ENCODE measurements at regions not wholly inside any gene's neighbourhood (a gene's known extent, or its start where the extent isn't known, plus 50 kb on each side); places are given as distances from the start of the nearest gene placed in this dataset.

- Histone ChIP-seq H3K9me3 (ENCODE audit: control insufficient read depth in 1 of 2, low read length in 2 of 2) (peaks cover 0 to 5% of the 10 kb centered on the region in 2 donors), H3K27me3 (ENCODE audit: control insufficient read depth in 1 of 2, insufficient read depth in 2 of 2, low read length in 2 of 2) (no peaks in the 10 kb centered on the region), H3K4me1 (ENCODE audit: control insufficient read depth in 1 of 2, insufficient read depth in 2 of 2, low read length in 2 of 2) (no peaks in the 10 kb centered on the region), H3K4me3 (ENCODE audit: low read depth in 1 of 2, low read length in 2 of 2) (no peak overlapping the region), H3K36me3 (ENCODE audit: control insufficient read depth in 1 of 2, insufficient read depth in 2 of 2, low read length in 2 of 2) (no peaks in the 10 kb centered on the region), H3K9ac (ENCODE audit: low read depth in 1 of 2, low read length in 2 of 2) (no peak overlapping the region), H3K27ac (ENCODE audit: low read depth, low read length) (no peak overlapping the region)
These were observed 399.7 kb upstream of the RBFOX1 start for GRCh38 chr16:6932871-6933385.

- Histone ChIP-seq H3K9ac (ENCODE audit: low read depth in 1 of 2, low read length in 2 of 2) (no peak overlapping the region), H3K27me3 (ENCODE audit: control insufficient read depth in 1 of 2, insufficient read depth in 2 of 2, low read length in 2 of 2) (no peaks in the 10 kb centered on the region), H3K9me3 (ENCODE audit: control insufficient read depth in 1 of 2, low read length in 2 of 2) (no peaks in the 10 kb centered on the region), H3K4me1 (ENCODE audit: control insufficient read depth in 1 of 2, insufficient read depth in 2 of 2, low read length in 2 of 2) (no peaks in the 10 kb centered on the region), H3K36me3 (ENCODE audit: control insufficient read depth in 1 of 2, insufficient read depth in 2 of 2, low read length in 2 of 2) (no peaks in the 10 kb centered on the region), H3K27ac (ENCODE audit: low read depth, low read length) (no peak overlapping the region), H3K4me3 (ENCODE audit: low read depth in 1 of 2, low read length in 2 of 2) (no peak overlapping the region)
These were observed 402.8 kb upstream of the RBFOX1 start for GRCh38 chr16:6929868-6930267.

GRCh38 chr16:6926762-6927161 lies 405.9 kb upstream of the RBFOX1 start:
- no peak overlapping the region for H3K9ac ChIP-seq (ENCODE audit: low read depth in 1 of 2, low read length in 2 of 2)
- H3K9me3 ChIP-seq (ENCODE audit: control insufficient read depth in 1 of 2, low read length in 2 of 2) = peaks cover 0 to 7% of the 10 kb centered on the region in 2 donors
- H3K4me3 ChIP-seq (ENCODE audit: low read depth in 1 of 2, low read length in 2 of 2) = no peak overlapping the region

GRCh38 chr16:6926341-6926740 lies 406.3 kb upstream of the RBFOX1 start:
- Histone ChIP-seq H3K36me3 (ENCODE audit: control insufficient read depth in 1 of 2, insufficient read depth in 2 of 2, low read length in 2 of 2) (no peaks in the 10 kb centered on the region), H3K9ac (ENCODE audit: low read depth in 1 of 2, low read length in 2 of 2) (no peak overlapping the region), H3K27me3 (ENCODE audit: control insufficient read depth in 1 of 2, insufficient read depth in 2 of 2, low read length in 2 of 2) (no peaks in the 10 kb centered on the region), H3K4me3 (ENCODE audit: low read depth in 1 of 2, low read length in 2 of 2) (no peak overlapping the region), H3K9me3 (ENCODE audit: control insufficient read depth in 1 of 2, low read length in 2 of 2) (peaks cover 0 to 9% of the 10 kb centered on the region in 2 donors), H3K27ac (ENCODE audit: low read depth, low read length) (no peak overlapping the region), H3K4me1 (ENCODE audit: control insufficient read depth in 1 of 2, insufficient read depth in 2 of 2, low read length in 2 of 2) (no peaks in the 10 kb centered on the region)

More at GRCh38 chr16:6926762-6927161, 405.9 kb upstream of the RBFOX1 start:
- H3K27ac ChIP-seq (ENCODE audit: low read depth, low read length) = no peak overlapping the region
- no peaks in the 10 kb centered on the region for H3K36me3 ChIP-seq (ENCODE audit: control insufficient read depth in 1 of 2, insufficient read depth in 2 of 2, low read length in 2 of 2)
- H3K27me3 ChIP-seq (ENCODE audit: control insufficient read depth in 1 of 2, insufficient read depth in 2 of 2, low read length in 2 of 2) = no peaks in the 10 kb centered on the region
- H3K4me1 ChIP-seq (ENCODE audit: control insufficient read depth in 1 of 2, insufficient read depth in 2 of 2, low read length in 2 of 2) = no peaks in the 10 kb centered on the region

GRCh38 chr16:6918646-6919045 lies 414.0 kb upstream of the RBFOX1 start:
- no peak overlapping the region for H3K9ac ChIP-seq (ENCODE audit: low read depth in 1 of 2, low read length in 2 of 2)
- no peak overlapping the region for H3K4me3 ChIP-seq (ENCODE audit: low read depth in 1 of 2, low read length in 2 of 2)
- H3K9me3 ChIP-seq (ENCODE audit: control insufficient read depth in 1 of 2, low read length in 2 of 2) = peaks cover 0 to 9% of the 10 kb centered on the region in 2 donors
- H3K27ac ChIP-seq (ENCODE audit: low read depth, low read length) = no peak overlapping the region
- no peaks in the 10 kb centered on the region for H3K27me3 ChIP-seq (ENCODE audit: control insufficient read depth in 1 of 2, insufficient read depth in 2 of 2, low read length in 2 of 2)
- no peaks in the 10 kb centered on the region for H3K4me1 ChIP-seq (ENCODE audit: control insufficient read depth in 1 of 2, insufficient read depth in 2 of 2, low read length in 2 of 2)
- H3K36me3 ChIP-seq (ENCODE audit: control insufficient read depth in 1 of 2, insufficient read depth in 2 of 2, low read length in 2 of 2) = no peaks in the 10 kb centered on the region

- no peak overlapping the region for H3K27ac ChIP-seq (ENCODE audit: low read depth, low read length)
- no peaks in the 10 kb centered on the region for H3K36me3 ChIP-seq (ENCODE audit: control insufficient read depth in 1 of 2, insufficient read depth in 2 of 2, low read length in 2 of 2)
- H3K9ac ChIP-seq (ENCODE audit: low read depth in 1 of 2, low read length in 2 of 2) = no peak overlapping the region
- no peaks in the 10 kb centered on the region for H3K27me3 ChIP-seq (ENCODE audit: control insufficient read depth in 1 of 2, insufficient read depth in 2 of 2, low read length in 2 of 2)
- H3K4me1 ChIP-seq (ENCODE audit: control insufficient read depth in 1 of 2, insufficient read depth in 2 of 2, low read length in 2 of 2) = no peaks in the 10 kb centered on the region
- peaks cover 0 to 3% of the 10 kb centered on the region in 2 donors for H3K9me3 ChIP-seq (ENCODE audit: control insufficient read depth in 1 of 2, low read length in 2 of 2)
- H3K4me3 ChIP-seq (ENCODE audit: low read depth in 1 of 2, low read length in 2 of 2) = no peak overlapping the region
These were observed 415.7 kb upstream of the RBFOX1 start for GRCh38 chr16:6916946-6917345.

GRCh38 chr16:6913566-6913965 lies 419.1 kb upstream of the RBFOX1 start:
- Histone ChIP-seq H3K4me3 (ENCODE audit: low read depth in 1 of 2, low read length in 2 of 2) (no peak overlapping the region), H3K27ac (ENCODE audit: low read depth, low read length) (no peak overlapping the region), H3K4me1 (ENCODE audit: control insufficient read depth in 1 of 2, insufficient read depth in 2 of 2, low read length in 2 of 2) (no peaks in the 10 kb centered on the region), H3K9ac (ENCODE audit: low read depth in 1 of 2, low read length in 2 of 2) (no peak overlapping the region), H3K27me3 (ENCODE audit: control insufficient read depth in 1 of 2, insufficient read depth in 2 of 2, low read length in 2 of 2) (no peaks in the 10 kb centered on the region), H3K9me3 (ENCODE audit: control insufficient read depth in 1 of 2, low read length in 2 of 2) (no peaks in the 10 kb centered on the region), H3K36me3 (ENCODE audit: control insufficient read depth in 1 of 2, insufficient read depth in 2 of 2, low read length in 2 of 2) (no peaks in the 10 kb centered on the region)

- no peaks in the 10 kb centered on the region for H3K36me3 ChIP-seq (ENCODE audit: control insufficient read depth in 1 of 2, insufficient read depth in 2 of 2, low read length in 2 of 2)
- H3K9me3 ChIP-seq (ENCODE audit: control insufficient read depth in 1 of 2, low read length in 2 of 2) = no peaks in the 10 kb centered on the region
- no peaks in the 10 kb centered on the region for H3K4me1 ChIP-seq (ENCODE audit: control insufficient read depth in 1 of 2, insufficient read depth in 2 of 2, low read length in 2 of 2)
- H3K27ac ChIP-seq (ENCODE audit: low read depth, low read length) = no peak overlapping the region
- no peak overlapping the region for H3K4me3 ChIP-seq (ENCODE audit: low read depth in 1 of 2, low read length in 2 of 2)
- no peaks in the 10 kb centered on the region for H3K27me3 ChIP-seq (ENCODE audit: control insufficient read depth in 1 of 2, insufficient read depth in 2 of 2, low read length in 2 of 2)
- no peak overlapping the region for H3K9ac ChIP-seq (ENCODE audit: low read depth in 1 of 2, low read length in 2 of 2)
These were observed 422.3 kb upstream of the RBFOX1 start for GRCh38 chr16:6910301-6910700.

GRCh38 chr16:6905601-6906000 lies 427.0 kb upstream of the RBFOX1 start:
- Histone ChIP-seq H3K27me3 (ENCODE audit: control insufficient read depth in 1 of 2, insufficient read depth in 2 of 2, low read length in 2 of 2) (no peaks in the 10 kb centered on the region), H3K4me1 (ENCODE audit: control insufficient read depth in 1 of 2, insufficient read depth in 2 of 2, low read length in 2 of 2) (no peaks in the 10 kb centered on the region), H3K4me3 (ENCODE audit: low read depth in 1 of 2, low read length in 2 of 2) (no peak overlapping the region), H3K27ac (ENCODE audit: low read depth, low read length) (no peak overlapping the region), H3K9ac (ENCODE audit: low read depth in 1 of 2, low read length in 2 of 2) (no peak overlapping the region), H3K9me3 (ENCODE audit: control insufficient read depth in 1 of 2, low read length in 2 of 2) (no peaks in the 10 kb centered on the region), H3K36me3 (ENCODE audit: control insufficient read depth in 1 of 2, insufficient read depth in 2 of 2, low read length in 2 of 2) (no peaks in the 10 kb centered on the region)

GRCh38 chr16:6903671-6904070 lies 429.0 kb upstream of the RBFOX1 start:
- Histone ChIP-seq H3K27me3 (ENCODE audit: control insufficient read depth in 1 of 2, insufficient read depth in 2 of 2, low read length in 2 of 2) (no peaks in the 10 kb centered on the region), H3K4me3 (ENCODE audit: low read depth in 1 of 2, low read length in 2 of 2) (no peak overlapping the region), H3K9ac (ENCODE audit: low read depth in 1 of 2, low read length in 2 of 2) (no peak overlapping the region), H3K27ac (ENCODE audit: low read depth, low read length) (no peak overlapping the region), H3K36me3 (ENCODE audit: control insufficient read depth in 1 of 2, insufficient read depth in 2 of 2, low read length in 2 of 2) (no peaks in the 10 kb centered on the region), H3K4me1 (ENCODE audit: control insufficient read depth in 1 of 2, insufficient read depth in 2 of 2, low read length in 2 of 2) (no peaks in the 10 kb centered on the region), H3K9me3 (ENCODE audit: control insufficient read depth in 1 of 2, low read length in 2 of 2) (peaks cover 0 to 5% of the 10 kb centered on the region in 2 donors)

- Histone ChIP-seq H3K4me1 (ENCODE audit: control insufficient read depth in 1 of 2, insufficient read depth in 2 of 2, low read length in 2 of 2) (no peaks in the 10 kb centered on the region), H3K9ac (ENCODE audit: low read depth in 1 of 2, low read length in 2 of 2) (no peak overlapping the region), H3K27me3 (ENCODE audit: control insufficient read depth in 1 of 2, insufficient read depth in 2 of 2, low read length in 2 of 2) (no peaks in the 10 kb centered on the region), H3K4me3 (ENCODE audit: low read depth in 1 of 2, low read length in 2 of 2) (no peak overlapping the region), H3K9me3 (ENCODE audit: control insufficient read depth in 1 of 2, low read length in 2 of 2) (peaks cover 0 to 6% of the 10 kb centered on the region in 2 donors), H3K27ac (ENCODE audit: low read depth, low read length) (no peak overlapping the region), H3K36me3 (ENCODE audit: control insufficient read depth in 1 of 2, insufficient read depth in 2 of 2, low read length in 2 of 2) (no peaks in the 10 kb centered on the region)
These were observed 433.7 kb upstream of the RBFOX1 start for GRCh38 chr16:6898896-6899295.
